HCT116 (cell line): ENCODE measurements at regions not wholly inside any gene's neighbourhood (a gene's known extent, or its start where the extent isn't known, plus 50 kb on each side); places are given as distances from the start of the nearest gene placed in this dataset.
"Not testable (repeated sequence)": the region's sequence is repeated elsewhere in the genome, so short reads cannot be mapped to it uniquely, and the experiment has no call there.

ENCODE experiments used
- ATAC-seq: fragments of 200-7000 bp; cut with Tn5 transposase; 2 replicates; pipeline ENCODE4 v1.9.1; 2020; ENCODE audit warnings: mild to moderate bottlenecking, moderate library complexity
- BruUV-seq: library from RNA; stranded (reverse); fragments of 400-500 nt; replicated peaks from 2 replicates; lab custom pipeline; 2021; lab: Mats Ljungman, UMichigan
- CTCF ChIA-PET: fragments of 300-600 bp; sonication (Branson Sonifier 250); formaldehyde crosslinking; loops from one replicate; lab custom pipeline; 2021; ENCODE audit warnings: antibody characterized with exemption; lab: Charles Lee
- POLR2A ChIA-PET: fragments of 300-600, 350-600 bp; sonication (Branson Sonifier 250); formaldehyde crosslinking; loops from one replicate; lab custom pipeline; 2021; ENCODE audit warnings: antibody characterized with exemption; lab: Charles Lee
- RAD21 ChIA-PET, 2 experiments: fragments of 300-600 bp; sonication (Branson Sonifier 250); formaldehyde crosslinking; loops; one replicate each; lab custom pipeline; 2023; ENCODE audit warnings: low total read pairs in 2 of 2; ENCODE audit not compliant: uncharacterized antibody in 2 of 2, unreplicated experiment in 2 of 2, low non-redundant PET in 1 of 2; lab: Charles Lee
- DNase-seq: peaks from one replicate; pipeline ENCODE4 v3.0.0-alpha.2; 2010; ENCODE audit warnings: low read depth, low spot score
- H2AFZ ChIP-seq: fragments of 200-600 bp; shearing (Covaris generic), sonication (generic); 2 replicates; pipeline ENCODE4 v1.6.1; 2017; ENCODE audit warnings: low read depth, mixed run types, mixed read lengths, antibody characterized with exemption, low read length; ENCODE audit not compliant: poor library complexity, severe bottlenecking
- H3K27ac ChIP-seq: 2 replicates; pipeline ENCODE4 v1.5.1; 2012; ENCODE audit warnings: low read depth, low read length
- H3K27me3 ChIP-seq: fragments of 200-600 bp; sonication (generic); 2 replicates; pipeline ENCODE4 v1.6.1; 2016; ENCODE audit warnings: mixed run types, low read length, mixed read lengths; ENCODE audit not compliant: insufficient read depth
- H3K36me3 ChIP-seq, 2 experiments: fragments of 200-500 bp in 1 of 2; fragments of 200-600 bp in 1 of 2; sonication (Bioruptor generic) in 1 of 2; sonication (generic) in 1 of 2; 2 replicates each; pipeline versions ENCODE4 v1.5.1 to v1.6.1; 2014 to 2016; ENCODE audit warnings: low read length in 2 of 2, inconsistent platforms in 1 of 2, mixed read lengths in 1 of 2, mixed run types in 1 of 2; ENCODE audit not compliant: insufficient read depth in 2 of 2, control insufficient read depth in 1 of 2
- H3K4me1 ChIP-seq, 2 experiments: fragments of 200-600 bp in 1 of 2; sonication (generic) in 1 of 2; 2 replicates each; pipeline versions ENCODE4 v1.5.1 to v1.6.1; 2012 to 2017; ENCODE audit warnings: low read length in 2 of 2, inconsistent platforms in 1 of 2, mild to moderate bottlenecking in 1 of 2, mixed read lengths in 1 of 2, mixed run types in 1 of 2, moderate library complexity in 1 of 2; ENCODE audit not compliant: insufficient read depth in 2 of 2, control insufficient read depth in 1 of 2
- H3K4me2 ChIP-seq: fragments of 200-600 bp; sonication (generic); 2 replicates; pipeline ENCODE4 v1.6.1; 2017; ENCODE audit warnings: mixed run types, low read length, mixed read lengths
- H3K4me3 ChIP-seq, 2 experiments: fragments of 200-600 bp in 1 of 2; sonication (generic) in 1 of 2; replicated peaks in 1 of 2; 2 replicates each; pipeline ENCODE4 v1.5.1; 2011 to 2016; ENCODE audit warnings: low read length in 2 of 2, control low read depth in 1 of 2, low read depth in 1 of 2, mild to moderate bottlenecking in 1 of 2, mixed read lengths in 1 of 2, mixed run types in 1 of 2
- H3K79me2 ChIP-seq: fragments of 200-600 bp; sonication (generic); 2 replicates; pipeline ENCODE4 v1.6.1; 2017; ENCODE audit warnings: mild to moderate bottlenecking, mixed run types, low read length, moderate library complexity, mixed read lengths; ENCODE audit not compliant: insufficient read depth
- H3K9ac ChIP-seq: fragments of 200-600 bp; sonication (generic); 2 replicates; pipeline ENCODE4 v1.6.1; 2016; ENCODE audit warnings: low read length, mixed read lengths
- H3K9me2 ChIP-seq: fragments of 200-600 bp; sonication (generic), shearing (Covaris generic); 2 replicates; pipeline ENCODE4 v1.6.1; 2017; ENCODE audit warnings: mixed run types, mild to moderate bottlenecking, moderate library complexity; ENCODE audit not compliant: insufficient read depth
- H3K9me3 ChIP-seq, 2 experiments: fragments of 200-500 bp in 1 of 2; fragments of 200-600 bp in 1 of 2; sonication (Bioruptor generic) in 1 of 2; sonication (generic) in 1 of 2; 2 replicates each; pipeline ENCODE4 v1.6.1; 2014 to 2017; ENCODE audit warnings: low read length in 2 of 2, mixed read lengths in 2 of 2, inconsistent platforms in 1 of 2, low read depth in 1 of 2, mild to moderate bottlenecking in 1 of 2, mixed run types in 1 of 2, moderate library complexity in 1 of 2; ENCODE audit not compliant: control insufficient read depth in 1 of 2, insufficient read depth in 1 of 2
- H4K20me1 ChIP-seq: fragments of 200-600 bp; sonication (generic), shearing (Covaris generic); 2 replicates; pipeline ENCODE4 v1.6.1; 2017; ENCODE audit warnings: mixed run types, mild to moderate bottlenecking, moderate library complexity; ENCODE audit not compliant: insufficient read depth
- CBX3 ChIP-seq: IDR thresholded peaks from 2 replicates; pipeline ENCODE4 v1.6.1; 2012; ENCODE audit warnings: low read depth
- CEBPB ChIP-seq: IDR thresholded peaks from 2 replicates; pipeline ENCODE4 v1.6.1; 2012; ENCODE audit warnings: low read depth
- EGR1 ChIP-seq: IDR thresholded peaks from 2 replicates; pipeline ENCODE4 v1.6.1; 2012; ENCODE audit warnings: low read depth
- FOSL1 ChIP-seq: IDR thresholded peaks from 2 replicates; pipeline ENCODE4 v1.6.1; 2012; ENCODE audit warnings: low read depth
- JUND ChIP-seq: IDR thresholded peaks from 2 replicates; pipeline ENCODE4 v1.6.1; 2012
- POLR2AphosphoS5 ChIP-seq: IDR thresholded peaks from 2 replicates; pipeline ENCODE4 v1.6.1; 2011; ENCODE audit warnings: mild to moderate bottlenecking, low read depth, low read length, moderate library complexity
- SIN3A ChIP-seq: IDR thresholded peaks from 2 replicates; pipeline ENCODE4 v1.6.1; 2012; ENCODE audit warnings: low read depth
- SRF ChIP-seq: IDR thresholded peaks from 2 replicates; pipeline ENCODE4 v1.6.1; 2012; ENCODE audit warnings: low read depth
- TCF7L2 ChIP-seq: IDR thresholded peaks from 2 replicates; pipeline ENCODE4 v1.7.0; 2011; ENCODE audit warnings: borderline replicate concordance, inconsistent platforms; ENCODE audit not compliant: insufficient read depth, insufficient read length; ENCODE audit errors: extremely low read depth
- YY1 ChIP-seq: IDR thresholded peaks from 2 replicates; pipeline ENCODE4 v1.6.1; 2011; ENCODE audit warnings: low read length, low read depth, moderate library complexity, mild to moderate bottlenecking; ENCODE audit not compliant: insufficient replicate concordance; ENCODE audit errors: extremely low read depth
- intact Hi-C: fragments of 100-400 bp; cut with micrococcal nuclease; formaldehyde crosslinking; loops from 2 replicates; pipeline ENCODE4 v1.10.0; 2022

- Histone ChIP-seq H3K27me3 (peaks cover 17% of the 10 kb centered on the region; the same call in 1 of the 2 replicates), H2AFZ (no peak overlapping the region), H3K36me3 (no peaks in the 10 kb centered on the region), H3K9ac (no peak overlapping the region), H3K4me2 (no peak overlapping the region), H3K4me3 (no peak overlapping the region), H3K9me2 (no peaks in the 10 kb centered on the region), H3K79me2 (no peaks in the 10 kb centered on the region), H4K20me1 (no peaks in the 10 kb centered on the region), H3K4me1 (no peaks in the 10 kb centered on the region), H3K9me3 (peaks cover 0 to 7% of the 10 kb centered on the region in 2 experiments; a peak in 1 of 4 replicates), H3K27ac (no peak overlapping the region)
- POLR2A ChIA-PET: no interaction called here
- ATAC-seq (no peak), DNase-seq (no peak)
- BruUV-seq: no TSS peak
- CTCF ChIA-PET: no interaction called here
- TF ChIP-seq TCF7L2 (no peak), SRF (no peak), POLR2AphosphoS5 (no peak), EGR1 (no peak), SIN3A (no peak), YY1 (no peak), CBX3 (no peak), FOSL1 (no peak), CEBPB (no peak), JUND (no peak)
- RAD21 ChIA-PET: no interaction called here
- intact Hi-C loops: no loop called here
Observed at GRCh38 chr16:22712471-22712870, 101.5 kb upstream of the HS3ST2 start.

- H3K9me3 ChIP-seq, H2AFZ ChIP-seq, BruUV-seq, H3K4me1 ChIP-seq, H3K36me3 ChIP-seq, H4K20me1 ChIP-seq, H3K27ac ChIP-seq, CTCF ChIA-PET, H3K27me3 ChIP-seq, H3K9me2 ChIP-seq, POLR2A ChIA-PET, H3K4me3 ChIP-seq, DNase-seq, H3K9ac ChIP-seq, ATAC-seq, H3K79me2 ChIP-seq, H3K4me2 ChIP-seq, RAD21 ChIA-PET, intact Hi-C loops: not testable (repeated sequence)
Observed at GRCh38 chr16:22718598-22718997, 95.4 kb upstream of the HS3ST2 start.
